ENCODE measurements at regions not wholly inside any gene's neighbourhood (a gene's known extent, or its start where the extent isn't known, plus 50 kb on each side); places are given as distances from the start of the nearest gene placed in this dataset.
"Not testable (repeated sequence)": the region's sequence is repeated elsewhere in the genome, so short reads cannot be mapped to it uniquely, and the experiment has no call there.

DNA sequence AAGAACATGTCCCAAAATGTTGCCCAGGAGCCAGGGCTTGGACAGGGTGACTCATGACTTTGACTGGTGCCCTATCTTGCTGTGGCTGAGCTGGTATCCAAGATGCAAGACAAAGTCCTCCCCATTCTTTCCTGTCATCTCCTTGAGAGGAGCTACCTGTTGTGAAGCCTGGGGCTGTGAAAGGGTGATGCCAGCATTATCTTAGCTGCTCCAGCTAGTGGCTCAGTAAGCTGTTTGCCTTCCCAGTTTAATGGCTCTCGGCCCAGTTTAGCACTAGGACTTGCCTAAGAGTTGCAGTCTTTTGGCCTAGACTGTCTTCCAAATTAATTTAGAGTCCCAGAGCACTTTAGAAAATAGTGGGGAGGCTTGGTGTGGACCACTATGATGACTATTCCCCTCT, 424.3 kb upstream of the NRG3 start:
- no peak for DNase-seq (ENCODE audit: low read depth, low spot score)
- no peak overlapping the region for H3K4me3 ChIP-seq (ENCODE audit: low read length)

DNA sequence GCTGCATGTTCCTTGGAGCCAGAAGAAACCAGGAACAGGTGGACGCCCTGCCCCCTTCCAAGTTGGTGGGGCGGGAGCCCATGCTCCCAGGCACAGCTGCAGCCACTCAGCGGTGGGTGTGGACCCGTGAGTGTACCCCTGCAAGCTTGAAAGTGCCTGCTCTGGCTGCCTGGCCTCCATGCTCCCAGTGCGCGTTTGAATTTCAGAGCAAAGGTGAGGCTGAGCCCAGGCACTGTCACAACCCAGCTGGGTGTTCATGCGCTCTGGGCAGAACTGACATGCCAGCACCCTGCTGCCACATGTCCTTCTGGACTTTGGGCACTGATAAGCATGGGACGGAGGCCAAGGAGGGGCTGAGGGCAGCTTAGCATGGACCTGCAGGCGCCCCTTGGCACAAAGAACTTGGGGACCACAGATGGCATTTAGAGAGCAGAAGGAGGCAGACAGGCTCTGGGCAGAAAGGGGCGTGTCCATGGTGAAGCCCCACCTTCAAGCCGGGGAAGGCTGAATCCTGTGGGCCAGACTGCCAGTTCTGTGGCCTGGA, 402.0 kb upstream of the NRG3 start:
- no peak overlapping the region for H3K4me3 ChIP-seq (ENCODE audit: low read length)
- no peak for DNase-seq (ENCODE audit: low read depth, low spot score)

DNA sequence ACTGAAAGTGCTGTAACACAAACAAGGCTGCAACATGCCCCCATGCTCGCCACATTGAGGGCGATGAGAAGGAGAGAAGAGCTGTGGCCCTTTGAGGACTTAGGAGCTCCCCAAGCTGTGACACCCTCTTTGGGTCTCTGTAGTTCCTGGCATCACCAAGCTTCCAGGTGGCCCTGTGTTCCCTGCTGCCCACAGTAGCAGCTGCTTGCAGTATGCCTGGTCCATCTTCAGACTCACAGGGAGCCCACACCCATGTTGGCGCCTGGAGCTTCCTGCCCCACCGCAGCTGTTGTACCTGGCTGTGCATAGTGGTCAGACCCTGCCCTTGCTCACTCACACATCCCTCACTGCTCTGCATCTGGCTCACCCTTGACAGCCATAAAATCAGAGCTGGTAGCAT, 401.2 kb upstream of the NRG3 start:
- no peak overlapping the region for H3K4me3 ChIP-seq (ENCODE audit: low read length)
- no peak for DNase-seq (ENCODE audit: low read depth, low spot score)

DNA sequence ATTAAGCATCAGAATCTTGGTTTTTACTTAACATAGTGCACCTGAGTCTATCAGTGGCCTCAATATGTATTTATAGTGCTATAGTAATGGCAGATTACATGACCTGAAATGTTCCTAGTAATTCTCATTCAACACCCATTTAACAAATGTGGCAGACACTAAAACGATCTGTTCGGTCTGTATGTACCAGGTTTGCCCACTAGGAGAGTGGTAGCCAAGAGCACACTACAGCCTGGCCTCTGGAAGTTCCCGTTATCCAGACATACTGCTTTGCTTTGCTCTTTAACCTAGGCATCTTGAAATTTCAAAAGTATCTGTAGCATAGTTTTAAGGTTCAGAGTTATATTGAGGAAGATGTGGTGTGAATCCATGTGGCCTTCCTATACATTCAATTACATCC, 395.7 kb upstream of the NRG3 start:
- no peak overlapping the region for H3K4me3 ChIP-seq (ENCODE audit: low read length)
- no peak for DNase-seq (ENCODE audit: low read depth, low spot score)

DNA sequence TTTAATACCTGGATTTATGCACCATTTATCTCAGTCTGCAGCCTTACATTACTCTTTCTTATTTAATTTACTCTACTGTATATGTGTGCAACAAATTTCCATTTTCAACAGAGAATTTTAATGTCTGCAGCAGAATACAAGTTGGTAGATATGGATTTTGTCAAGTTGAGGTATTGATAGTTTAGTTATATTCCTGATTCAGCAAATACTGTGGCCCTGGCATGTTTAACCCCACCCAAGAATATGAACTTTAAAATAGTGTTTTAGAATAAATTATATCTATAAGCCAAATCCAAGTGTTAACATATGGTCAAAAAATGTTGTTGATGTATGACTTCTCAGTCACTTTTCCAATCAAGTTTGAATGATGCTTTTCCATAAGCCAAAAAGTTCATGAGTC, 378.4 kb upstream of the NRG3 start:
- DNase-seq (ENCODE audit: low read depth, low spot score), result no peak
- no peak overlapping the region for H3K4me3 ChIP-seq (ENCODE audit: low read length)

DNA sequence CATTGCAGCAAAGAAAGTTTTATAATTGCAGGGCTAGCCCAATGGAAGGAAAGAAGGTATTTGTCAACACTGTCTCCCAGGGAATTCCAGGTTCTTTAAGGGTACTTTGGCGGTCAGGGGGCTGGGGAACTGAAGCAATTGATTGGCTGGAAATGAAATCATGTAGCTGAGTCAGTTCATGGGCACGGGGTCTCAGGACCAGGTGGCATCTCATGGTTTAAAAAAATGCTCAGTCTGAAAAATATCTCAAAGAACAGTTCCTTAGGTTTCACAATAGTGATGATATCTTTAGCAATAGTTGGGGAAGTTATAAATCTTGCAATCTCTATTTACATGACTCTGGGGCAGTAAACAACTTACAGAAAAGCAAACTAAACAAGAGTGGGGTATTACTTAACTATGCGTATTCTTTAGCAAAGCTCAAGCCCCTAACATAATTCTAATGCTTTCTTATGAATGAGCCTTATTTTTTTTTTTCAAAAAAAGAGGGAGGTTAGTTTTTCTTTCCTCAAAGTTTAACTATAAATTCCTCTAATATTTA, 376.9 kb upstream of the NRG3 start:
- H3K4me3 ChIP-seq (ENCODE audit: low read length), result no peak overlapping the region
- no peak for DNase-seq (ENCODE audit: low read depth, low spot score)

DNA sequence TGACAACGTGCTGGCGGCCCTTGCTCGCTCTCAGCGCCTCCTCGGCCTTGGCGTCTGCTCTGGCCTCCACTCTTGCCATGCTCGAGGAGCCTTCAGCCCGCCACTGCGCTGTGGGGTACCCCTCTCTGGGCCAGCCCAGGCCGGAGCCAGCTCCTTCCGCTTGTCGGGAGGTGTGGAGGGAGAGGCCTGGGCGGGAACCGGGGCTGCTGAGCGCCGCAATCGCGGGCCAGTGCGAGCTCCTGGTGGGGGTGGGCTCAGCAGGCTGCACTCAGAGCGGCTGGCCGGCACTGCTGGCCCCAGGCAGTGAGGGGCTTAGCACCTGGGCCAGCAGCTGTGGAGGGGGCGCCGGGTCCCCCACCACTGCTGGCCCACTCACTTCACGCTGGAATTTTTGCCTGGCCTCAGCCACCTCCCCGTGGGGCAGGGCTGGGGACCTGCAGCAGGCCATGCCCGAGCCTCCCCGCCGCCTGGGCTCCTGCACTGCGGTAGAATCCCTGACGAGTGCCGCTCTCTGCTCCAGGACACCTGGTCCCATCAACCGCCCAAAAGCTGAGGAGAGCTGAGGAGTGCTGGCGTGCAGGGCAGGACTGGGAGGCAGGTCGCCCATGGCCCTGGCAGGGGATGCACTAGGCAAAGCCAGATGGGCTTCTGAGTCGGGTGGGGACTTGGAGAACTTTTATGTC, 372.2 kb upstream of the NRG3 start:
- no peak overlapping the region for H3K4me3 ChIP-seq (ENCODE audit: low read length)
- no peak for DNase-seq (ENCODE audit: low read depth, low spot score)

DNA sequence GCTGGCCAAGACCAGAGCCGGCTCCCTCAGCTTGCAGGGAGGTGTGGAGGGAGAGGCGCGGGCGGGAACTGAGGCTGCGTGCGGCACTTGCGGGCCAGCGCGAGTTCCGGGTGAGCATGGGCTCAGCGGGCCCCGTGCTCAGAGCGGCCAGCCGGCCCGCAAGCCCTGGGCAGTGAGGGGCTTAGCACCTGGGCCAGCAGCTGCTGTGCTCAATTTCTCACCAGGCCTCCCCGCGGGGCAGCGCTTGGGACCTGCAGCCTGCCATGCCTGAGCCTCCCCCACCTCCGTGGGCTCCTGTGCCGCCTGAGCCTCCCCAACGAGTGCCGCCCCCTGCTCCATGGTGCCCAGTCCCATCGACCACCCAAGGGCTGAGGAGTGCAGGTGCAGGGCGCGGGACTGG, 369.2 kb upstream of the NRG3 start:
- DNase-seq (ENCODE audit: low read depth, low spot score); H3K4me3 ChIP-seq (ENCODE audit: low read length): not testable (repeated sequence)

DNA sequence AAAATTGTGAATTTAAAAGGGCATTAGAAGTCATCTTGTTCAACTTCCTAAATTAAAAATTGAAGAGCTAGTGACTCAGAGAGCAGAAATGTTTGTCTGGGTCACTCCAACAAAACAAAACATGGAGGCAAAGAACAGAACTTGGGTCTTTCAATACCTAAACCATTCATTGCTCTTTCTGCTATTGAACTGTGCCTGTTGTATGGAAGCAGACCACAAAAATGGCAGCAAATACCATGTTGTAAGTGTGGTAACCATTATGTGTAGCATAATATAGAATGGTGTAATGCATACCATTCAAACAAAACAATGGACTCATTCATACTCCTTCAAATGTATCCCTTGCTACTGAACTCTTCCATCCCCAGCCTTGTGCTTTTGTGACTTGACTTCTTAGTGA, 360.2 kb upstream of the NRG3 start:
- H3K4me3 ChIP-seq (ENCODE audit: low read length), result no peak overlapping the region
- no peak for DNase-seq (ENCODE audit: low read depth, low spot score)

DNA sequence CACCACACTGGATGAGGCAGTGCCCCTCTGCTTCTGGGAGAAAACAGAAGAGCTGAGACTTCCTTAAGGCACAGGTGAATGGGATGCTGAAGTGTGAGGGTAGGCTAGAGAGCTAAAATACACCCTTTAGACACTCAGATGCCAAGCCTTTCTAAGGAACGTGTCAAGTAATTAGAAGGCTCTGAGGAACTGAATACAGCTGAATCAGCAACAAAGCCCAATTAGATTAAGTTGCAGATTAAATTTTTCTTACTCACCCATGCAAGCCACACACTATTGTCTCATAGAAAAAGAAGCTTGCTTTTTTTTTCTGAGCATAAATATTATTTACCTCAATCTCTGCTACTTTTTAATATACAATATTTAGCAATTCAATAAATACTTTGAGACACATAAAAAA, 354.3 kb upstream of the NRG3 start:
- no peak for DNase-seq (ENCODE audit: low read depth, low spot score)
- no peak overlapping the region for H3K4me3 ChIP-seq (ENCODE audit: low read length)

DNA sequence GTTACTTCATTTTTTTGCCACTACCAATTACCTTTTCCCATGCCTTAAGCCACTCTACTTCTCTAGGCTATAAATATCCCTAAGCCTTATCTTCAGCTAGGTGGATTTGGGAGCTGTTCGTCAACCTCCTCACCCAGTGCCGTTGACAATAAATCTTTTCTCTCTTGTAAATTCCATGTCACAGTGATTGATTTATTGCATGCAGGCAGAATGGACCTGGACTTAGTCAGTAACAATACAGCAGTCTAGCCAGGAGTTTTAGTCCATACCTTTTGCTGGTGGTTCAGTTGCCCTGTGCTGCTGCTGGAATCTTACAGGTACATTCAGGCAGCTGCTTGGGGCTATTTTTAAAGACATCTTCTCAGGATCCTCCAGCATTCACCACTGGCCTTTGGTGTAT, 350.5 kb upstream of the NRG3 start:
- no peak overlapping the region for H3K4me3 ChIP-seq (ENCODE audit: low read length)
- no peak for DNase-seq (ENCODE audit: low read depth, low spot score)

DNA sequence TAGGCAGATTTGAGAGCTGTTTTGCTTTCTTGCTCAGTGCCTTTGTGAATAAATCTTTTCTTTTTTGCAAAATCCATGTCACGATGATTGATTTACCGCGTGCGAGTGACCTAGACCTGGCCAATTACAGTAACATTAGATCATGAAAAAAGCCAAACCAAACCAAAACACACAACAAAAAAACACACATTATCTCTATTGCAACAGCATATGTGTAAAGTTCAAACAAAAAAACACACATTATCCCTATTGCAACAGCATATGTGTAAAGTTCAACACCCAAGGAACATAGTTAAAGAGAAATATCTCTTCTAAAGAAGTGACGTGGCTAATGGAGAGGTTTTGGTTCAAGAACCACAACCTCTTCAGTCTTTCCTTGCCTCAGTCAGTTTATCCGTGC, 342.6 kb upstream of the NRG3 start:
- H3K4me3 ChIP-seq (ENCODE audit: low read length), result no peak overlapping the region

DNA sequence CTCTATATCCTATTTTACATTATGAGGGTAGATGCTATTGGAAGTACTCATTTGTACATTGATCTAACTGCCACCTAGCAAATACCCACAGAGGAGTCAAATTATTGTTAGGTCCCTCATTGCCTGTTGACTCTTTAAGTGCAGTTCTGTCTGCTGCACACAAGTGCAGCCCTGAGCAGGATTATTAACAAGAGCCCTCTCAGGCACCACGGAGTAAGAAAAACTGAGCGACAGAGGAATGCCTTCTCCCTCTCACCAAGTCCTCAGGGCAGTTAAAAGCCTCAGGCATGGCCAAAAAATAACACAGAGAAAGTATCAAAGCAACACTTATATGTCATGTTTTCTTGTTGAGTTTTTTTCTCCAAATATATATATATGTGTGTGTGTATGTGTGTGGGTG, 340.0 kb upstream of the NRG3 start:
- H3K4me3 ChIP-seq (ENCODE audit: low read length), result no peak overlapping the region
- no peak for DNase-seq (ENCODE audit: low read depth, low spot score)

More for the DNA sequence above, 342.6 kb upstream of the NRG3 start:
- no peak for DNase-seq (ENCODE audit: low read depth, low spot score)

DNA sequence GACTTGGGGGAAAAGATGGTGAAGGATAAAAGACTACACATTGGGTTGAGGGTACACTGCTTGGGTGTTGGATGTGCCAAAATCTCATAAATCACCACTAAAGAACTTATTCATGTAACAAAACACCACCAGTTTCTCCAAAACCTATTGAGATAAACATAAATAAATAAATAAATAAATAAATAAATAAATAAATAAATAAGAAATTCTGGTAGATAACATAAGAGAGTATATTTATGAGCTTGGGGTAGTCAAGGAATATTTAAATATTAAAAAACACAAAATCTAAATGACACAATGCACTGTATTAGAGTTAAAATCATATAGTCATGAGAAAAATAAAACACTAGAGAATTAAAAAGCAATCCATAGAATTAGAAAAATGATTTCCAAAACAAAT, 333.5 kb upstream of the NRG3 start:
- no peak for DNase-seq (ENCODE audit: low read depth, low spot score)
- H3K4me3 ChIP-seq (ENCODE audit: low read length), result no peak overlapping the region

DNA sequence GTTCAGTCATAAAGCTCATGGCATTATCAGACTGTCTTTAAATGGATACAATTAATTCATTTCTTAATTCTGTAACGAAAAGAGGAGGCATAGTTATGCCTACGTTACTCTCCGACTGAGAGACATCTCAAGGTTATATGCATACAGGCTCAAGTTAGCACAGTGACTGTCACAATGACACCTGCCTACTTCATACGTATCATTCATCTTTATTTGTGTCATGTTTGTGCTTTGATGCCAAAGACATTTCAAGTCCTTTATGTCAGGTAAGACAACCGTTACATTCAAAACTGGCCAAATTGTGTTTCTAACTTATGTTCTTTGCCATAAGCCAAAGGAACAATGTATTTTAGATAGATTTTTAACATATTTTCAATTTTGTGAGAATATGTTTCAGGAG, 328.8 kb upstream of the NRG3 start:
- H3K4me3 ChIP-seq (ENCODE audit: low read length), result no peak overlapping the region
- no peak for DNase-seq (ENCODE audit: low read depth, low spot score)

DNA sequence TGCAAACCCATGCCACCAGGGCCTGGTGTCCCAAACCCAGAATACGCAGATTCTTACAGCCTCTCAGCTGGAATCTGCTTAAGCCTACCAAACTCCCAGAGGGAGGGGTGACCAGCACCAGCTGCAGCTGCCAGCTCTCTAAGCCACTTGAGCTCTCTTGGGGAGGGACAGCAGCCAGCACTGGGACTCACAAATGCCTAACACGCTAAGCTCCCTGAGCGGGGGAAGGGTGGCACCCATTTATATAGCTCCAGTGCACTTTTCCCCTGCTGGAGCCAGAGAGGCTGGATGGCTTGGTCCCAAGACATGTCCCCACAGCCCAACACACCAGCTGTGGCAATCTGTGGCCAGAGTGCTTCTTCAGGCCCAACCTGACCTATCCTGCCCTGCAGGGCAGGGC, 326.8 kb upstream of the NRG3 start:
- H3K4me3 ChIP-seq (ENCODE audit: low read length), result no peak overlapping the region
- no peak for DNase-seq (ENCODE audit: low read depth, low spot score)

DNA sequence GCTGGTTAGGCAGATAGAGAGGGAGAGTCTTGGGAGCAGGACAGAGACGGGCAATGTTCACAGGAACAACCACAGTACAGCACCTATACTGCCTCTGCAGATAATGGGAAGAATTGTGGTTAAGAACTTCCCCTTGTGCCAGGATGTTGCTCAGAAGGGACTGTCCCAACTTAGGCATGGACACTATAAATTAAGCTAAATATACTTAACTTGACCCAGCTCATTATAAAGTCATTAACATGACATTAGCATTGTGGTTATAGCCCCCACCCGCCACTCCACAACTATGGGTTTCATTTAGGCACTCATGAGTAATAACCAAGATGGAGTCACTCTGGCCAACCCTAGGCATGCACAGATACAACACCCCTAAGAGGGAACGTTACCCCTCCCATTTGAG, 310.9 kb upstream of the NRG3 start:
- no peak overlapping the region for H3K4me3 ChIP-seq (ENCODE audit: low read length)
- no peak for DNase-seq (ENCODE audit: low read depth, low spot score)

DNA sequence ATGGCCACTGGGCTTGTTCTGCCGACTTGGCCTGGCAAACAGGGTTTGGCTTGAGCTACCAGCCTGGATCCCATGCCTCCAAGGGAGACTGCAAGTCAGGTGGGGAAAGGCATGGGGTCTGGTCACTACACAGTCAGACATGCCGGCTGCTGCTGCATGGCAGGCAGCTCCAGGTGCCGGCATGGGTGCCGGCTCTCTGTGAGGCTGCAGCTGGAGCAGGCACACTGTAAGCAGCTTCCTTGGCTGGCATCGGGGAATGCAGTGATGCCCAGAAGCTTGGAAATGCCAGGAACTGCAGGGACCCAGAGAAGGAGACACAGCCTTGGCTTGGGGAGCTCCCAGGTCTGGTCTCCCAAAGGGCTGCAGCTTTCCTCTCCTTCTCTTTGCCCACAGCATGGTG, 305.5 kb upstream of the NRG3 start:
- DNase-seq (ENCODE audit: low read depth, low spot score), result no peak
- no peak overlapping the region for H3K4me3 ChIP-seq (ENCODE audit: low read length)

DNA sequence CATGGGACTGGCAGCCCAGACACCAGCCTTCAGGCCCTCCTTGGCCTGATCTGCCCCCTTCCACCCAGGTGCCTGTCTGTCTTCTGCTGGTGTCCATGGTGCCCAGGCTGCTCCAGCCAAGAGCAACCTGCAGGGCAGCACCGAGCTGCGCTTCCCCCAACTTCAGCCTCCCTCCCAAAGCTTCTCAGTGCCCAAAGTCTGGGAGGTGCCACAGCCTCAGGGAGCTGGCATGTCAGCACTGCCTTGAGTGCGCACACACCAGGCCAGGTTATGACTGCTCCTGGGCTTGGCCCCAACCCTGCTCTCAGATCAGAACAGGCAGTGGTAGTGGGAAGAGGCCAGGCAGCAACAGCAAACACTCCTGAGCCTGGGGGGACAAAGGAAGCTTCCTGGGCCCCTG, 304.6 kb upstream of the NRG3 start:
- H3K4me3 ChIP-seq (ENCODE audit: low read length), result no peak overlapping the region
- no peak for DNase-seq (ENCODE audit: low read depth, low spot score)

DNA sequence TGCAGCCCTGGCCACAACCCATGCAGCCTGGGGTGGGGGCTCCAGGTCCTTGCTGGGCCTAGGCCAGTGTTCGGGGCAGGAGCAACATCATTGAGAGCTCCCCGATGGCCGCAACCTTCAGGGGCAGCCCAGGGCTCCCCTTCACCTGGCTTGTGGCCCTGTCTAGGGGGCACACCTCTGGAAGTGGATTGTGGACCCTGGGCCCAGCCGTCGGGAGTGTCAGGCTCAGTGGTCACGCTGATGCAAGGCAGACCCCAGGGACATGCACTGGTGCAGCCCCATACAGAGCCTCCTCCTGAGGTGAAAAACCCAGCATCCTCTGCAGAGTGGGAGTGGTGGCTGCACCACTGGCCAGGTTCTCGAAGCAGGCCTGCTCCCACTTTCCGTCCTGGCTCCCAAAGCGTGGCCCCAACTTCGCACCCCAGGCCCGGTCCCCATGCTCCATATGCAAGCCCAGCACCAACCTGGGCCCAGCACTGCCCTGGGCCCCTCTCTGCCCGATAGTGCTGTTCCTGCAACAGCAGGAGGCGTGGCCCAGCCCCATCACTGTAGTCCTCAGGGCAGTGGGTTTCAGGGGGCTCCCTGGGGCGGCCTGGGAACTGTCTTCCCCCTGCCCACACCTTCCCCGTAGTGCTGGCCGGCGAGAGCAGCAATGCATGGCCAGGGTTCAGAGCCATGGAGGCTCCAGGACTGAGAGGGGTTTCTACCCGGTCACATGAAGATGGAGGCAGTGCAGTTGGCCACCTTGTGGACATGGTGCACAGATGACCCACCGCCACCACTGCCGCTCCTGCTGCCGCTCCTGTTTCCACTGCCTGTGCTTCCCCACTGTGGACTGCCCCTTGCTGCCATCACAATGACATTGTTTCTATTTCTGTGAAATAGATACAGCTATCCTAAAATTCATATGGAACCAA, 303.9 kb upstream of the NRG3 start:
- DNase-seq (ENCODE audit: low read depth, low spot score), result no peak
- no peak overlapping the region for H3K4me3 ChIP-seq (ENCODE audit: low read length)

Data from Jurkat, Clone E6-1 (cell line).